ENCODE measurements at regions not wholly inside any gene's neighbourhood (a gene's known extent, or its start where the extent isn't known, plus 50 kb on each side); places are given as distances from the start of the nearest gene placed in this dataset.

- TF ChIP-seq CTCF (IDR thresholded peaks at IDR 0.05) (no peak), ZFX (IDR thresholded peaks at IDR 0.05; ENCODE audit: borderline replicate concordance) (no peak)
Observed at GRCh38 chr3:113105093-113105449, 106.3 kb upstream of the BOC start.
